Mesothelial cell of epicardium (in vitro differentiated cells): ENCODE measurements at regions not wholly inside any gene's neighbourhood (a gene's known extent, or its start where the extent isn't known, plus 50 kb on each side); places are given as distances from the start of the nearest gene placed in this dataset.

ENCODE experiments used
- DNase-seq, 2 experiments: peaks; one replicate each; pipeline ENCODE4 v3.0.0; 2021; ENCODE audit warnings: low spot score in 2 of 2; ENCODE audit not compliant: unreplicated experiment in 2 of 2
- H3K27ac Mint-ChIP-seq: 2 replicates; pipeline ENCODE4 v1.8.0; 2021; ENCODE audit warnings: mixed read lengths
- H3K27me3 Mint-ChIP-seq: 2 replicates; pipeline ENCODE4 v1.8.0; 2021; ENCODE audit warnings: low read depth, mixed read lengths
- H3K36me3 Mint-ChIP-seq: 2 replicates; pipeline ENCODE4 v1.8.0; 2021; ENCODE audit warnings: mixed read lengths
- H3K4me1 Mint-ChIP-seq: 2 replicates; pipeline ENCODE4 v1.8.0; 2021; ENCODE audit warnings: mixed read lengths
- H3K4me3 Mint-ChIP-seq: 2 replicates; pipeline ENCODE4 v1.8.0; 2021; ENCODE audit warnings: mild to moderate bottlenecking, moderate library complexity, mixed read lengths
- H3K9me3 Mint-ChIP-seq: 2 replicates; pipeline ENCODE4 v1.8.0; 2021; ENCODE audit warnings: mixed read lengths
- CTCF ChIP-seq: fragments of 200-600 bp; sonication (generic); IDR thresholded peaks from one replicate; pipeline ENCODE4 v1.5.0; 2021; ENCODE audit warnings: antibody characterized with exemption; ENCODE audit not compliant: unreplicated experiment

GRCh38 chr1:5389101-5389885, 602.9 kb downstream of the NPHP4 start:
- H3K4me3 Mint-ChIP-seq: no peak overlapping the region
- H3K27me3 Mint-ChIP-seq: peaks cover 34% of the 10 kb centered on the region

GRCh38 chr1:5388622-5389021, 603.6 kb downstream of the NPHP4 start:
- Mint-ChIP-seq H3K9me3 (no peaks in the 10 kb centered on the region), H3K27ac (no peak overlapping the region), H3K4me3 (no peak overlapping the region), H3K27me3 (peaks cover 27% of the 10 kb centered on the region), H3K36me3 (no peaks in the 10 kb centered on the region), H3K4me1 (no peaks in the 10 kb centered on the region)
- no peak for DNase-seq
- TF ChIP-seq CTCF: no peak

More at GRCh38 chr1:5389101-5389885, 602.9 kb downstream of the NPHP4 start:
- no peaks in the 10 kb centered on the region for H3K9me3 Mint-ChIP-seq
- no peaks in the 10 kb centered on the region for H3K36me3 Mint-ChIP-seq
- no peak for TF ChIP-seq CTCF
- H3K27ac Mint-ChIP-seq: no peak overlapping the region
- no peaks in the 10 kb centered on the region for H3K4me1 Mint-ChIP-seq
- DNase-seq: no peak

- H3K4me1 Mint-ChIP-seq: no peaks in the 10 kb centered on the region
- no peaks in the 10 kb centered on the region for H3K9me3 Mint-ChIP-seq
- DNase-seq: no peak
- no peak overlapping the region for H3K27ac Mint-ChIP-seq
- H3K27me3 Mint-ChIP-seq: peaks cover 25% of the 10 kb centered on the region
- no peak overlapping the region for H3K4me3 Mint-ChIP-seq
- H3K36me3 Mint-ChIP-seq: no peaks in the 10 kb centered on the region
- no peak for TF ChIP-seq CTCF
Measured at GRCh38 chr1:5386371-5386770, 605.9 kb downstream of the NPHP4 start.

GRCh38 chr1:5385956-5386355, 606.3 kb downstream of the NPHP4 start:
- TF ChIP-seq CTCF: no peak
- Mint-ChIP-seq H3K27me3 (peaks cover 24% of the 10 kb centered on the region), H3K4me3 (no peak overlapping the region), H3K4me1 (no peaks in the 10 kb centered on the region), H3K9me3 (no peaks in the 10 kb centered on the region), H3K36me3 (no peaks in the 10 kb centered on the region), H3K27ac (no peak overlapping the region)
- DNase-seq: no peak

DNA sequence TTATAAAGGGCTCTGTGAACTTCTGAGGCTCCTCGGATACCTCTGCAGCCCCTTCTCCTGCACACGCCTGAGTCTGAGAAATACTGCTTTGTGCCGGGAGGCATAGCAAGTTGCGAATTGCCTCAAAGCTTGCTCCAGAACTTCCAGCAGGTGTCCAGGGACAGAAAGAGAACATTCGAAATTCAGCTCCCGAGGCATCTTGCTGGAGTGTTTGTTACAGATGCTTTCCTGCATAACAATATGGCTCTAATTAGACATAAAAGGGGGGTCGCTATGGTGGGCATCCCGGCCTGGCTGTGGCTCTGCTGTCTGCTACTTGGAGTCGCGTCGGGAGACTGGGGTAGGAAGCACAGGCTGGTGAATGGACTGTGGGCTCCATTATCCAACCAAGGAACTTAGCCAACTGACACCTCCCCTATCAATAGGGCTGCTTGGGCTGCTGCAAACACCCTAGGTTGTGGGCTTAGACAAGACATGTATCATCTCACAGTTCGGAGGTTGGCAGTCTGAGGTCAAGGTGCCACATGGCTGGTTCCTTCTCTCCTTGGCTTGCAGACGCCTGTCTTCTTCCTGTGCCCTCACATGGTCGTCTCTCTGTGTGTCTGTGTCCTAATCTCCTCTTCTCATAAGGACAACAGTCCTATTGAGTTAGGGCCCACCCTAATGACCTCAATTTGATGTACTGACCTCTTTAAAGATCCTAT, 607.0 kb downstream of the NPHP4 start:
- Mint-ChIP-seq H3K27ac (no peak overlapping the region), H3K9me3 (no peaks in the 10 kb centered on the region), H3K36me3 (no peaks in the 10 kb centered on the region), H3K4me3 (no peak overlapping the region), H3K4me1 (no peaks in the 10 kb centered on the region), H3K27me3 (peaks cover 20% of the 10 kb centered on the region)
- no peak for TF ChIP-seq CTCF
- DNase-seq: no peak
